Loucy (cell line): ENCODE measurements at regions not wholly inside any gene's neighbourhood (a gene's known extent, or its start where the extent isn't known, plus 50 kb on each side); places are given as distances from the start of the nearest gene placed in this dataset.

ENCODE experiments used
- H2AFZ ChIP-seq: fragments of 200-600 bp; sonication (generic); 2 replicates; pipeline ENCODE4 v1.6.0; 2016; ENCODE audit warnings: antibody characterized with exemption, mild to moderate bottlenecking, low read length, moderate library complexity
- H3F3A ChIP-seq: fragments of 200-600 bp; 2 replicates; pipeline ENCODE4 v1.6.0; 2016; ENCODE audit warnings: antibody characterized with exemption, low read depth, mild to moderate bottlenecking
- H3K27me3 ChIP-seq: fragments of 200-600 bp; sonication (generic); 2 replicates; pipeline ENCODE4 v1.6.1; 2014; ENCODE audit warnings: low read length, mild to moderate bottlenecking; ENCODE audit not compliant: insufficient read depth, poor library complexity, severe bottlenecking
- H3K36me3 ChIP-seq: fragments of 200-600 bp; sonication (generic); 2 replicates; pipeline ENCODE4 v1.6.1; 2016; ENCODE audit warnings: low read length; ENCODE audit not compliant: insufficient read depth
- H3K4me1 ChIP-seq: fragments of 200-600 bp; sonication (generic); 2 replicates; pipeline ENCODE4 v1.5.1; 2014; ENCODE audit warnings: low read length, mild to moderate bottlenecking; ENCODE audit not compliant: insufficient read depth, poor library complexity, severe bottlenecking
- H3K4me2 ChIP-seq: fragments of 200-600 bp; sonication (generic); 2 replicates; pipeline ENCODE4 v1.6.0; 2014; ENCODE audit warnings: antibody characterized with exemption, low read length, low read depth, mild to moderate bottlenecking; ENCODE audit not compliant: poor library complexity, severe bottlenecking
- H3K4me3 ChIP-seq: fragments of 200-600 bp; sonication (generic); 2 replicates; pipeline ENCODE4 v1.5.1; 2014; ENCODE audit warnings: low read length, mild to moderate bottlenecking, mixed read lengths; ENCODE audit not compliant: poor library complexity, severe bottlenecking
- H3K79me2 ChIP-seq: fragments of 200-600 bp; sonication (generic); 2 replicates; pipeline ENCODE4 v1.6.1; 2014; ENCODE audit warnings: low read length; ENCODE audit not compliant: insufficient read depth
- H3K9ac ChIP-seq: fragments of 200-600 bp; sonication (generic); 2 replicates; pipeline ENCODE4 v1.6.0; 2014; ENCODE audit warnings: mild to moderate bottlenecking, low read depth, low read length, moderate library complexity; ENCODE audit not compliant: poor library complexity, severe bottlenecking
- H3K9me2 ChIP-seq: fragments of 200-600 bp; sonication (generic); replicated peaks from 2 replicates; pipeline ENCODE4 v1.6.1; 2016; ENCODE audit warnings: low read depth, low read length, mixed read lengths
- H3K9me3 ChIP-seq: fragments of 200-600 bp; sonication (generic); 2 replicates; pipeline ENCODE4 v1.6.1; 2014; ENCODE audit warnings: mild to moderate bottlenecking, antibody characterized with exemption, low read length, low read depth; ENCODE audit not compliant: insufficient read depth
- H4K20me1 ChIP-seq: fragments of 200-600 bp; sonication (generic); 2 replicates; pipeline ENCODE4 v1.6.0; 2014; ENCODE audit warnings: antibody characterized with exemption, low read length, mild to moderate bottlenecking; ENCODE audit not compliant: insufficient read depth, poor library complexity, severe bottlenecking
- CTCF ChIP-seq: fragments of 200-600 bp; sonication (generic); conservative IDR thresholded peaks from 2 replicates; pipeline ENCODE4 v1.5.1; 2014; ENCODE audit warnings: mild to moderate bottlenecking, antibody characterized with exemption, low read length
- EZH2phosphoT487 ChIP-seq: fragments of 200-600 bp; IDR thresholded peaks from 2 replicates; pipeline ENCODE4 v1.6.1; 2018; ENCODE audit warnings: antibody characterized with exemption, mild to moderate bottlenecking, moderate library complexity, borderline replicate concordance

- Histone ChIP-seq H3K9me2 (no peaks in the 10 kb centered on the region), H3K9ac (no peak overlapping the region)
These were observed 168.7 kb downstream of the TBX5 start for GRCh38 chr12:114237230-114237629.

GRCh38 chr12:114232187-114232586, 173.8 kb downstream of the TBX5 start:
- Histone ChIP-seq H3K4me2 (no peak overlapping the region), H3K9me3 (peaks cover 3% of the 10 kb centered on the region; the same call in 1 of the 2 replicates), H3K79me2 (no peaks in the 10 kb centered on the region), H3K4me3 (no peak overlapping the region), H3K4me1 (no peaks in the 10 kb centered on the region), H3K36me3 (no peaks in the 10 kb centered on the region), H2AFZ (no peak overlapping the region), H3K27me3 (no peaks in the 10 kb centered on the region), H3K9ac (no peak overlapping the region), H4K20me1 (no peaks in the 10 kb centered on the region), H3K9me2 (no peaks in the 10 kb centered on the region), H3F3A (no peaks in the 10 kb centered on the region)
- TF ChIP-seq EZH2phosphoT487 (no peak), CTCF (no peak)

More at GRCh38 chr12:114237230-114237629, 168.7 kb downstream of the TBX5 start:
- H2AFZ ChIP-seq, result no peak overlapping the region
- no peaks in the 10 kb centered on the region for H3K36me3 ChIP-seq
- peaks cover 3% of the 10 kb centered on the region; the same call in 1 of the 2 replicates for H3K9me3 ChIP-seq
- no peaks in the 10 kb centered on the region for H4K20me1 ChIP-seq
- no peaks in the 10 kb centered on the region for H3F3A ChIP-seq
- TF ChIP-seq CTCF, result no peak
- no peak for TF ChIP-seq EZH2phosphoT487
- H3K27me3 ChIP-seq, result no peaks in the 10 kb centered on the region
- no peaks in the 10 kb centered on the region for H3K79me2 ChIP-seq
- H3K4me3 ChIP-seq, result no peak overlapping the region
- no peak overlapping the region for H3K4me2 ChIP-seq
- no peaks in the 10 kb centered on the region for H3K4me1 ChIP-seq

GRCh38 chr12:114229150-114229549, 176.8 kb downstream of the TBX5 start:
- no peaks in the 10 kb centered on the region for H4K20me1 ChIP-seq
- H3K79me2 ChIP-seq, result no peaks in the 10 kb centered on the region
- no peak for TF ChIP-seq EZH2phosphoT487
- no peak for TF ChIP-seq CTCF
- no peaks in the 10 kb centered on the region for H3K9me2 ChIP-seq
- no peaks in the 10 kb centered on the region for H3K27me3 ChIP-seq
- no peaks in the 10 kb centered on the region for H3F3A ChIP-seq
- no peaks in the 10 kb centered on the region for H3K4me1 ChIP-seq
- no peak overlapping the region for H2AFZ ChIP-seq
- no peaks in the 10 kb centered on the region for H3K36me3 ChIP-seq
- H3K9me3 ChIP-seq, result peaks cover 3% of the 10 kb centered on the region; the same call in 1 of the 2 replicates
- no peak overlapping the region for H3K4me2 ChIP-seq
- H3K9ac ChIP-seq, result no peak overlapping the region
- no peak overlapping the region for H3K4me3 ChIP-seq
